ENCODE measurements at regions not wholly inside any gene's neighbourhood (a gene's known extent, or its start where the extent isn't known, plus 50 kb on each side); places are given as distances from the start of the nearest gene placed in this dataset.

GRCh38 chr20:60131375-60131774 is 173.2 kb downstream of the CDH26 start:
- DNase-seq, result peak; percentile 45 to 67

- DNase-seq, result no peak
Observed at GRCh38 chr20:60132162-60132826, 174.1 kb downstream of the CDH26 start.

GRCh38 chr20:60132827-60133670 is 174.8 kb downstream of the CDH26 start:
- peak in 1 of 2 experiments; percentile 1 for DNase-seq

GRCh38 chr20:60135276-60135675 is 177.1 kb downstream of the CDH26 start:
- DNase-seq, result no peak

GRCh38 chr20:60136645-60137401 is 178.6 kb downstream of the CDH26 start:
- DNase-seq, result peak; percentile 63 to 65

GRCh38 chr20:60137657-60138245 is 179.5 kb downstream of the CDH26 start:
- peak; percentile 65 to 80 for DNase-seq

GRCh38 chr20:60138256-60139220 is 180.3 kb downstream of the CDH26 start:
- peak; percentile 58 to 64 for DNase-seq

- DNase-seq, result no peak
Observed at GRCh38 chr20:60139663-60140446, 181.6 kb downstream of the CDH26 start.

GRCh38 chr20:60142587-60142986 is 184.4 kb downstream of the CDH26 start:
- DNase-seq, result no peak

- no peak for DNase-seq
Observed at GRCh38 chr20:60143261-60143842, 185.1 kb downstream of the CDH26 start.

GRCh38 chr20:60144404-60144803 is 186.2 kb downstream of the CDH26 start:
- DNase-seq, result no peak

- no peak for DNase-seq
Observed at GRCh38 chr20:60144974-60145527, 186.8 kb downstream of the CDH26 start.

- no peak for DNase-seq
Observed at GRCh38 chr20:60147004-60147403, 188.8 kb downstream of the CDH26 start.

GRCh38 chr20:60148885-60149284 is 190.7 kb downstream of the CDH26 start:
- DNase-seq, result no peak

- DNase-seq, result no peak
Observed at GRCh38 chr20:60152792-60153191, 194.6 kb downstream of the CDH26 start.

- no peak for DNase-seq
Observed at GRCh38 chr20:60160451-60161145, 202.4 kb downstream of the CDH26 start.

- no peak for DNase-seq
Observed at GRCh38 chr20:60167812-60168211, 209.6 kb downstream of the CDH26 start.

GRCh38 chr20:60168963-60169362 is 210.7 kb downstream of the CDH26 start:
- DNase-seq, result no peak

GRCh38 chr20:60170116-60170515 is 211.9 kb downstream of the CDH26 start:
- DNase-seq, result peak; percentile 2 to 30

GRCh38 chr20:60171313-60171712 is 213.1 kb downstream of the CDH26 start:
- no peak for DNase-seq
